ENCODE measurements at regions not wholly inside any gene's neighbourhood (a gene's known extent, or its start where the extent isn't known, plus 50 kb on each side); places are given as distances from the start of the nearest gene placed in this dataset.
"Not testable (repeated sequence)": the region's sequence is repeated elsewhere in the genome, so short reads cannot be mapped to it uniquely, and the experiment has no call there.

DNA sequence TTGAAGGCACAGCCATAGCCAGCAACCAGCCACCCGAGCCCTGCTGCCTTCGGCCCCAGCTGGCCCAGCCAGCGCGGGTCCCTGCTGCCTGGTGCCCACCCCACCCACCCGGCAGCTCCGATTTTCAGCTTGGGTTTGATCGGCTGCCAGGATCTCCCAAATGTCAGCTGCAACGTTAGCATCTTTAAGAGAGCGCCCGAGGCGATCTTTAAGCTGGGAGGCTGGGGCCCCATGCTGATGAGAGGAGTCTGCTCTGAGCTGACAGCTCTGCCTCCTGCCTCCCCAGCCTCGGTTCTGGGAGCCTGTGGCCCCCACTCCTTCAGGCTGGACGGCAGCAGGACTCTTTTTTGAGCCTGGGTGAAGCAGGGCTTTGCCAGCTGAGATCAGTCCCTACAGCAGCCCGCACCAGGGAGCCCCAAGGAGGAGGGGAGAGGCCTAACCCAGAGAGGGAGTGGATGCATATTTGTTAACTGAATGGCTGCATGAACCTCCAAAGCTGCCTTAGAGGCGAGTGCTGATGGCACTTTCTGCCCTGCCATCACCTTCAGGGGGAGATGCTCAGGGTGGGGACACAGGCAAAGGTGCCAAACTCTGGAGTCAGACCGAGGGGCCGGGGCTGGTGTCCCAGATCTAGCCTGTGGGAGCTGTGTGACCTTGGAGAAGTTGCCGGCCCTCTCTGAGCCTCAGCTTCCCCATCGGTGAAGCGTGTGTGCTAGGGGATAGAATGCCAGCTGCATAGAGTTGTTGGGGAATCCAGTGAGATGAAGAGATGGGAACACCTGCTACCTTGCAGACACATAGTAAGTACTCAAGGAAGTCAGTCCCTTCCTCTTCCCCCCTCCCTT is 165.5 kb downstream of the C9orf50 start:
- DNase-seq, result no peak

DNA sequence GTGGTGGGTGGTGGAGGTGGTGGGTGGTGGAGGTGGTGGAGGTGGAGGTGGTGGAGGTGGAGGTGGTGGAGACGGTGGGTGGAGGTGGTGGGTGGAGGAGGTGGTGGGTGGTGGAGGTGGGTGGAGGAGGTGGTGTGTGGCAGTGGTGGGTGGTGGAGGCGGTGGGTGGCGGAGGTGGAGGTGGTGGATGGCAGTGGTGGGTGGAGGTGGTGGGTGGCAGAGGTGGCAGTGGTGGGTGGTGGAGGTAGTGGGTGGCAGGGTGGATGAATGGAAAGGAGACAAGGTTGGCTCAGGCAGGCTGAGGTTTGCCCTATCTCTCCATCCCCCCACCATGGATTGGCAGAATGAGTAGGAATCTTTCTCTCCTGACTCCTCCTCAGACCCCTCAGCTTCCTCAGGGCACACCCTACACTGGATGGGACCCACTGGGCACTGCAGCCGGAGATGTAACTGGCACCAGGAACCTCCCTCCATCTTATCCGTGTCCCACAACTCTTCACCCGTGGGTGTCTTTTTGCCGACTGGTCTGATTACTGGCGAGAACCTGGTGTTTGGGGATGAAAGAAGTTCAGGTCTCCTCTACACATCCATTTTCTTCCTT is 166.3 kb downstream of the C9orf50 start:
- DNase-seq, result no peak

GRCh38 chr9:129453734-129454133 is 167.2 kb downstream of the C9orf50 start:
- DNase-seq, result no peak

DNA sequence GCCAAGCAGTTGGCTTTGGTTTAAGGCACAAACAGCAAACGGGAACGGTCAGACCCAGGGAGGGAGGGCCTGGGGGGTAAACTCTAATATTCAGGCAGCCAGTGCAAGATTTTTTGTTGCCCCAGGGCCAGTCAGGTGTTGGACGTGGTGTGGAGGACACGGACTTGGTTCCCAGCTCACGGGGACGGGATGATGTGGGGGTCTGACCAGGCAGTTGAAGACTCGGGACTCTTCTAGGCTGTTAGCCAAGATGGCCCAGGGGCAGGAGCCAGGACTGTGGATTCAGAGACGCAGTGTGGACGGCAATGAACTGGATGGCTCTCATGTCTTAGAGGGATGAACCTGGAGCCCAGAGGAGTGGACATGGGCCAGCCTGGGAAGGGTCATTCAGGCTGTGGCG is 169.2 kb downstream of the C9orf50 start:
- DNase-seq, result no peak

GRCh38 chr9:129451089-129451656 is 169.7 kb downstream of the C9orf50 start:
- no peak for DNase-seq

GRCh38 chr9:129449066-129449465 is 171.8 kb downstream of the C9orf50 start:
- DNase-seq, result no peak

GRCh38 chr9:129446828-129447550 is 173.9 kb downstream of the C9orf50 start:
- DNase-seq, result no peak

- DNase-seq, result no peak
These were observed 175.1 kb downstream of the C9orf50 start for GRCh38 chr9:129445794-129446306.

DNA sequence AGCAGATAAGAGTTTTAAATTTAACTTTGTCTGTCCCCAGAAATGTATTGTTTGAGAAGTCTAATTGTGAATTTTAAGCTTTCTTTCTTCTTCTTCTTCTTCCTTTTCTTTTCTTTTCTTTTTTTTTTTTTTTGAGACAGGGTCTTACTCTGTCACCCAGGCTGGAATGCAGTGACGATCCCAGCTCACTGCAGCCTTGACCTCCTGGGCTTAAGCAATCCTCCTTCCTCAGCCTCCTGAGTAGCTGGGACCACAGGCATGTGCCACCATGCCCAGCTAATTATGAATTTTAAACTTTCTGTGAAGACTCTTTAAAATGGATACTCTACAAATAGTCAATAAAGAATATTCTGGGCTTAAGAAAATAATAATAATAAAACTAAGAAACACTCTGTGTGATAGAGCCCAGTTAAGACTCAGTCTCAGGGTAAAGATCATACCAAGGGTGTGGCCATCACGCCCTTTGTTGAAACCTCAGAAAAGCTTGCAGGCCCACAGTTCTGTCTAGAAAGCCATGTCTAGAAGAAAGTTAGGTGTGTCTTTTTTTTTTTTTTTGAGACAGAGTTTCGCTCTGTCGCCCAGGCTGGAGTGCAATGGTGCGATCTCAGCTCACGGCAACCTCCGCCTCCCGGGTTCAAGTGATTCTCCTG is 177.3 kb downstream of the C9orf50 start:
- DNase-seq, result not testable (repeated sequence)

DNA sequence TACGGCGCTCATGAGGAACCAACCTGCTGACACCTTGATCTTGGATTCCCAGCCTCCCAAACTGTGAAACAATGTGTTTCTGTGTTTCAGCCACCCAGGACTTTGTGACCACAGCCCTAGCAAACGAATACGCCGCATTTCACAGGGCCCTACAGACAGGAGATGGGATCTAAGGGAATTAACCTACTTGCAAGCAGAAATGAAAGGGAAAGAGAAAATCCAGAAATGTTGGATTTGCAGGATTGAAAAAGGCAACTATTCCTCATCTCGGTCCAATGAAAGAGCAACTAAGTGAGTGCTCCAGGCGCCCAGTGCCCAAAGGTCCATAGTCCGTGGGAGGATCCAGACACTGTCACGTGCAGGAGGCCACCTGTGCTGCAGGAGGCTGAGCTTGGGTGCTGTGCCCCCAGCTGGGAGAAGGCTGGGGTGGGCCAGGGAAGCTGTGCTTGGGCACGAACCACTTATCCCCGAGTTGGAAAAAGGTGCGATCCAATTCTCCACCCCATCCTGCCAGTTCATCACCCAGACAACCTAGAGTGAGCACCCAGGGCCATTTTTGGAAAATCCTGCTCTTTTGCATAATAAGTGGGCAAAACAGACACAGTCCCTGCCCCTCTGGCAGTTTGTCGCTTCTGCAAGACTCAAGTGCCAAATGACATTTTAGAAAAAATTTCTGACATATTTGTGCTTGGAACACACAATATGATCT is 177.9 kb downstream of the C9orf50 start:
- no peak for DNase-seq

GRCh38 chr9:129441852-129442251 is 179.0 kb downstream of the C9orf50 start:
- DNase-seq, result no peak

DNA sequence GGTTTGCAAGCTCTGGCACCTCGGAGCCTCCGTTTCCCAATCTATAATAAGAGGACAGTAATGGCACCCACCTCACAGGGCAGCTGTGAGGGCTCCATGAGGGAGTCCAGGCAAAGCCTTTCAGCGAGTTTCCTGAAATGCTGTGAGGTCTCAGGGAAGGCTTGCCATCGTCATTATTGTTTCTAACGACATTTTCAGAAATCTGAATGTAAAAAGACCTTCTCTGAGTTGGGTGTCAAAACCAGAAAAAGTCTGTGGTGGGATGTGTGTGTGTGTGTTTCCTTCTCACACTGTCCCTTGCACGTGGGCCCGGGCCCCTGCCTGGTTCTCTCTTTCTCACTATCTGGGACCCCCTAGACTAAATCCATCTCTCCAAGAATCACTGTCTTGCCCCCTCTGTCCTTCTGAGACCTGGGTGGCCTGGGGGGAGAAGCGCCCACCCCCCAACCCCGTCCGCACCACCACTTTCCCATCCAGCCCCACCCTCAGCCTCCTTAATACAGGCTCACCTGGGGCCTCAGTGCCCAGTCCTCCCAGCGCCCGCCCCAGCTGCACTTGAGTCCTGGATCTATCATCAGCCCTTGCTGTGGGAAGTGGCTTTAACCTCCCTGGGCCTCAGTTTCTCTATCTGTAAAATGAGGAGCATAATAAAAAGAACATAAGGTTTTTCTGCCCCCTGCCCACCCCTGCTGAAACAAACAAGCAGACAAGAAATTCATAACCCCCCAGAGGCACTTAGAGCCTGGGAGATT is 180.3 kb downstream of the C9orf50 start:
- no peak for DNase-seq

DNA sequence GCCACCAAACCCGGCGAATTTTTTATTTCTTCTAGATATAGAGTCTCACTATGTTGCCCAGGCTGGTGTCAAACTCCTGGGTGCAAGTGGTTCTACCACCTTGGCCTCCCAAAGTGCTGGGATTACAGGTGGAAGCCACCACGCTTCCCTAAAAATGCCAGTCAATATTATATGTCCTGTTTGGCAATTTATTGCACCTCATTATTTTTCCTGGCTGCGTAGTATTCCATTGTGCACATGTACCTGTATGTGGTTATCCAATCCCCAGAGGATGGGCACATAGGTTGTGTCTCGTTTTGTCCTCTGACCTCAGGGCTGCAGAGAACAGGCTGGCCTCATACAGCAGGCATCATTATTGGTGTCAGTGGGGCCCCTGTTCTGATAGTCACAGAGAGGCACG is 181.7 kb downstream of the C9orf50 start:
- no peak for DNase-seq

- peak in 2 of 3 experiments; percentile 53 to 67 for DNase-seq
These were observed 183.1 kb downstream of the C9orf50 start for GRCh38 chr9:129437626-129438323.

GRCh38 chr9:129436751-129437625 is 183.9 kb downstream of the C9orf50 start:
- peak; percentile 14 to 77 (median 75) for DNase-seq

GRCh38 chr9:129435988-129436717 is 184.7 kb downstream of the C9orf50 start:
- peak in 2 of 3 experiments; percentile 15 to 32 for DNase-seq

GRCh38 chr9:129435291-129435690 is 185.6 kb downstream of the C9orf50 start:
- DNase-seq, result no peak

- no peak for DNase-seq
These were observed 186.7 kb downstream of the C9orf50 start for GRCh38 chr9:129434187-129434586.
